H1 (cell line): ENCODE measurements at regions not wholly inside any gene's neighbourhood (a gene's known extent, or its start where the extent isn't known, plus 50 kb on each side); places are given as distances from the start of the nearest gene placed in this dataset.

Source experiments
- CTCF ChIA-PET: fragments of 300-600 bp; sonication (Branson Sonifier 250); formaldehyde crosslinking; loops from one replicate; lab custom pipeline; 2021; ENCODE audit not compliant: partially characterized antibody; lab: Charles Lee
- POLR2A ChIA-PET: fragments of 300-600 bp; sonication (Branson Sonifier 250); formaldehyde crosslinking; loops from one replicate; lab custom pipeline; 2021; ENCODE audit warnings: inconsistent platforms; ENCODE audit not compliant: partially characterized antibody; lab: Charles Lee
- DNase-seq, 2 experiments: peaks; one replicate each; pipeline versions ENCODE4 v3.0.0 to v3.0.0-alpha.2; 2010 to 2022; ENCODE audit warnings: low spot score in 2 of 2, low read depth in 1 of 2, mixed read lengths in 1 of 2
- FAIRE-seq: peaks from 2 replicates; lab custom pipeline; 2011; peaks lifted over from hg19 to GRCh38; lab: Jason Lieb, UNC
- H2AFZ ChIP-seq: 2 replicates; pipeline ENCODE4 v1.8.1; 2012; ENCODE audit warnings: low read length, inconsistent platforms
- H2AK5ac ChIP-seq: 2 replicates; pipeline ENCODE4 v1.6.1; 2013; ENCODE audit warnings: low read depth, low read length
- H2BK120ac ChIP-seq: replicated peaks from 2 replicates; pipeline ENCODE3; 2013; ENCODE audit warnings: low read depth, low read length, inconsistent platforms
- H2BK12ac ChIP-seq: 2 replicates; pipeline ENCODE4 v1.6.1; 2013; ENCODE audit warnings: low read depth, low read length
- H2BK15ac ChIP-seq: 2 replicates; pipeline ENCODE4 v1.6.1; 2013; ENCODE audit warnings: low read length
- H2BK20ac ChIP-seq: 2 replicates; pipeline ENCODE4 v1.6.1; 2013; ENCODE audit warnings: low read length
- H2BK5ac ChIP-seq: 2 replicates; pipeline ENCODE4 v1.6.1; 2013; ENCODE audit warnings: low read depth, low read length
- H3K14ac ChIP-seq: 2 replicates; pipeline ENCODE4 v1.6.1; 2013; ENCODE audit warnings: inconsistent platforms; ENCODE audit not compliant: insufficient read length
- H3K18ac ChIP-seq: 2 replicates; pipeline ENCODE4 v1.6.1; 2013; ENCODE audit warnings: low read length; ENCODE audit errors: extremely low read depth
- H3K23ac ChIP-seq: 2 replicates; pipeline ENCODE4 v1.6.1; 2013; ENCODE audit warnings: inconsistent platforms; ENCODE audit not compliant: insufficient read length
- H3K23me2 ChIP-seq: 2 replicates; pipeline ENCODE4 v1.6.1; 2013; ENCODE audit warnings: low read depth, low read length
- H3K27ac ChIP-seq: 2 replicates; pipeline ENCODE4 v1.6.1; 2011; ENCODE audit warnings: low read depth, low read length, inconsistent platforms
- H3K27me3 ChIP-seq, 4 experiments: replicated peaks in 1 of 4; 1 replicate in 1 of 4; 2 replicates in 3 of 4; pipeline versions ENCODE4 v1.6.1 to v1.8.1; 2011 to 2013; ENCODE audit warnings: low read length in 3 of 4, mild to moderate bottlenecking in 3 of 4, inconsistent platforms in 2 of 4, mixed read lengths in 2 of 4, moderate library complexity in 1 of 4; ENCODE audit not compliant: control insufficient read depth in 3 of 4, insufficient read depth in 3 of 4; ENCODE audit errors: extremely low read depth in 1 of 4
- H3K36me3 ChIP-seq, 4 experiments: 2 replicates each; pipeline versions ENCODE4 v1.6.1 to v1.8.1; 2011 to 2013; ENCODE audit warnings: mild to moderate bottlenecking in 4 of 4, low read length in 3 of 4, moderate library complexity in 2 of 4, control low read depth in 1 of 4, inconsistent platforms in 1 of 4; ENCODE audit not compliant: insufficient read depth in 4 of 4, control insufficient read depth in 2 of 4
- H3K4ac ChIP-seq: replicated peaks from 2 replicates; pipeline ENCODE3; 2013; ENCODE audit warnings: low read length, low read depth, mixed read lengths, inconsistent platforms; ENCODE audit not compliant: insufficient read length
- H3K4me1 ChIP-seq, 4 experiments: replicated peaks in 1 of 4; 1 replicate in 1 of 4; 2 replicates in 3 of 4; pipeline versions ENCODE4 v1.6.1 to v1.8.1; 2011 to 2013; ENCODE audit warnings: low read length in 3 of 4, inconsistent platforms in 2 of 4, mixed read lengths in 1 of 4; ENCODE audit not compliant: insufficient read depth in 4 of 4, control insufficient read depth in 3 of 4
- H3K4me2 ChIP-seq, 2 experiments: 2 replicates each; pipeline versions ENCODE4 v1.6.1 to v1.8.1; 2011 to 2013; ENCODE audit warnings: low read depth in 2 of 2, low read length in 2 of 2, control low read depth in 1 of 2, inconsistent platforms in 1 of 2, mild to moderate bottlenecking in 1 of 2; ENCODE audit not compliant: insufficient read depth in 1 of 2
- H3K4me3 ChIP-seq, 4 experiments: fragments of 200-600, 300-600 bp in 1 of 4; sonication (generic), shearing (Covaris generic), sonication (Bioruptor Twin) in 1 of 4; 2 replicates each; pipeline versions ENCODE4 v1.5.1 to v1.8.1; 2011 to 2016; ENCODE audit warnings: low read length in 4 of 4, low read depth in 3 of 4, control low read depth in 2 of 4, inconsistent platforms in 2 of 4, mild to moderate bottlenecking in 2 of 4, mixed read lengths in 1 of 4, moderate library complexity in 1 of 4; ENCODE audit not compliant: insufficient read depth in 2 of 4; ENCODE audit errors: extremely low read depth in 1 of 4
- H3K56ac ChIP-seq: replicated peaks from 2 replicates; pipeline ENCODE3; 2013; ENCODE audit warnings: low read depth, mild to moderate bottlenecking, mixed read lengths, low read length, inconsistent platforms; ENCODE audit not compliant: insufficient read length
- H3K79me1 ChIP-seq: 2 replicates; pipeline ENCODE4 v1.6.1; 2013; ENCODE audit warnings: low read depth, low read length, control low read depth
- H3K79me2 ChIP-seq, 2 experiments: 2 replicates each; pipeline versions ENCODE4 v1.6.1 to v1.8.1; 2012 to 2013; ENCODE audit warnings: low read length in 2 of 2, mild to moderate bottlenecking in 2 of 2, inconsistent platforms in 1 of 2; ENCODE audit not compliant: insufficient read depth in 2 of 2, control insufficient read depth in 1 of 2
- H3K9ac ChIP-seq, 4 experiments: replicated peaks in 1 of 4; 1 replicate in 1 of 4; 2 replicates in 3 of 4; pipeline versions ENCODE4 v1.6.1 to v1.8.1; 2011 to 2013; ENCODE audit warnings: low read depth in 3 of 4, low read length in 3 of 4, control low read depth in 2 of 4, mild to moderate bottlenecking in 2 of 4, moderate library complexity in 2 of 4, inconsistent platforms in 1 of 4; ENCODE audit errors: extremely low read depth in 1 of 4
- H3K9me3 ChIP-seq, 2 experiments: 2 replicates each; pipeline versions ENCODE4 v1.6.1 to v1.8.1; 2012 to 2013; ENCODE audit warnings: mild to moderate bottlenecking in 2 of 2, moderate library complexity in 2 of 2, control low read depth in 1 of 2, inconsistent platforms in 1 of 2, low read depth in 1 of 2, low read length in 1 of 2, mixed read lengths in 1 of 2; ENCODE audit not compliant: insufficient read depth in 2 of 2
- H4K20me1 ChIP-seq, 2 experiments: replicated peaks in 1 of 2; 2 replicates each; pipeline versions ENCODE3 to v1.8.1; 2011 to 2013; ENCODE audit warnings: inconsistent platforms in 2 of 2, low read length in 2 of 2, mild to moderate bottlenecking in 1 of 2; ENCODE audit not compliant: insufficient read depth in 2 of 2, control insufficient read depth in 1 of 2
- H4K5ac ChIP-seq: 2 replicates; pipeline ENCODE4 v1.6.1; 2013; ENCODE audit warnings: low read length, low read depth, mixed read lengths, inconsistent platforms; ENCODE audit not compliant: insufficient read length
- H4K8ac ChIP-seq: 2 replicates; pipeline ENCODE4 v1.8.0; 2013; ENCODE audit warnings: mild to moderate bottlenecking, moderate library complexity, low read length, inconsistent platforms; ENCODE audit not compliant: insufficient read depth; ENCODE audit errors: extremely low read depth
- H4K91ac ChIP-seq: replicated peaks from 2 replicates; pipeline ENCODE3; 2013; ENCODE audit warnings: low read length, mixed read lengths, inconsistent platforms; ENCODE audit not compliant: insufficient read length
- CHD1 ChIP-seq: IDR thresholded peaks from 2 replicates; pipeline ENCODE4 v1.6.1; 2012; ENCODE audit warnings: low read depth, low read length, improper control_type of control experiment
- EP300 ChIP-seq, 2 experiments: IDR thresholded peaks; 1 replicate in 1 of 2; 2 replicates in 1 of 2; pipeline ENCODE4 v1.6.1; 2011 to 2012; ENCODE audit warnings: low read depth in 2 of 2, low read length in 2 of 2, mild to moderate bottlenecking in 2 of 2, borderline replicate concordance in 1 of 2, inconsistent platforms in 1 of 2, moderate library complexity in 1 of 2
- HDAC2 ChIP-seq, 2 experiments: fragments of 300-600 bp in 1 of 2; sonication (generic) in 1 of 2; IDR thresholded peaks; 2 replicates each; pipeline ENCODE4 v1.6.1; 2011 to 2012; ENCODE audit warnings: low read depth in 2 of 2, low read length in 2 of 2, mild to moderate bottlenecking in 2 of 2, moderate library complexity in 2 of 2, borderline replicate concordance in 1 of 2, inconsistent platforms in 1 of 2
- POLR2A ChIP-seq, 2 experiments: IDR thresholded peaks; 1 replicate in 1 of 2; 2 replicates in 1 of 2; pipeline ENCODE4 v1.6.1; 2011; ENCODE audit warnings: low read depth in 2 of 2, low read length in 2 of 2, mild to moderate bottlenecking in 2 of 2; ENCODE audit errors: control extremely low read depth in 1 of 2
- POLR2AphosphoS5 ChIP-seq: IDR thresholded peaks from 2 replicates; pipeline ENCODE4 v1.6.1; 2011; ENCODE audit warnings: low read depth, low read length
- POU5F1 ChIP-seq: IDR thresholded peaks from 2 replicates; pipeline ENCODE4 v1.6.1; 2011; ENCODE audit warnings: low read depth, mild to moderate bottlenecking, low read length, moderate library complexity
- RBBP5 ChIP-seq: IDR thresholded peaks from 2 replicates; pipeline ENCODE4 v1.7.1; 2012; ENCODE audit warnings: low read depth, mild to moderate bottlenecking, inconsistent platforms, low read length, moderate library complexity, borderline replicate concordance
- SAP30 ChIP-seq: fragments of 300-600 bp; sonication (generic); IDR thresholded peaks from 2 replicates; pipeline ENCODE4 v1.7.1; 2012; ENCODE audit warnings: low read length, moderate library complexity, mild to moderate bottlenecking, inconsistent platforms; ENCODE audit not compliant: insufficient read depth, insufficient replicate concordance
- SIN3A ChIP-seq, 2 experiments: IDR thresholded peaks in 1 of 2; conservative IDR thresholded peaks in 1 of 2; 2 replicates each; pipeline ENCODE4 v1.6.1; 2011 to 2012; ENCODE audit warnings: low read length in 2 of 2, improper control_type of control experiment in 1 of 2, low read depth in 1 of 2, mild to moderate bottlenecking in 1 of 2
- SP4 ChIP-seq: IDR thresholded peaks from 2 replicates; pipeline ENCODE4 v1.6.1; 2012; ENCODE audit warnings: low read length, inconsistent platforms
- TAF1 ChIP-seq: IDR thresholded peaks from 2 replicates; pipeline ENCODE4 v1.6.1; 2011; ENCODE audit warnings: mild to moderate bottlenecking, low read depth, low read length
- TAF7 ChIP-seq: optimal IDR thresholded peaks from 2 replicates; pipeline ENCODE3; 2011; ENCODE audit warnings: low read depth, mild to moderate bottlenecking, inconsistent platforms, low read length, moderate library complexity, borderline replicate concordance
- ZNF274 ChIP-seq: IDR thresholded peaks from 2 replicates; pipeline ENCODE4 v1.7.0; 2012; ENCODE audit warnings: low read length, borderline replicate concordance; ENCODE audit errors: extremely low read depth
- WGBS, 2 experiments: shearing (Covaris generic) in 1 of 2; methylation state at CpG; one replicate each; pipeline versions ENCODE4 v1.1.6 to v1.1.7; 2013 to 2015; ENCODE audit warnings: low lambda C conversion rate in 2 of 2, mixed read lengths in 2 of 2, inconsistent platforms in 1 of 2, low coverage in 1 of 2, missing lambda C conversion rate in 1 of 2; ENCODE audit not compliant: insufficient replicate concordance in 2 of 2, insufficient coverage in 1 of 2, insufficient read length in 1 of 2; ENCODE audit errors: extremely low coverage in 1 of 2, missing lambda C conversion rate in 1 of 2; 5-methylcytosine and 5-hydroxymethylcytosine counted together

GRCh38 chr7:10770176-10770575 is 203.5 kb upstream of the PHF14 start:
- Histone ChIP-seq H3K23me2 (no peaks in the 10 kb centered on the region), H4K91ac (no peak overlapping the region), H3K4me1 (no peaks in the 10 kb centered on the region; a peak in 1 of 7 replicates), H3K36me3 (no peaks in the 10 kb centered on the region), H3K14ac (no peak overlapping the region), H2BK5ac (no peak overlapping the region), H3K79me1 (no peaks in the 10 kb centered on the region), H2BK12ac (no peak overlapping the region), H4K8ac (no peak overlapping the region), H4K5ac (no peak overlapping the region), H3K18ac (no peak overlapping the region), H2BK120ac (no peak overlapping the region), H2BK20ac (no peak overlapping the region), H2AFZ (no peak overlapping the region), H3K9ac (no peak overlapping the region), H2BK15ac (no peak overlapping the region), H3K56ac (no peak overlapping the region), H3K23ac (no peak overlapping the region), H2AK5ac (no peak overlapping the region), H3K4ac (no peak overlapping the region), H3K4me3 (no peak overlapping the region), H3K9me3 (no peaks in the 10 kb centered on the region), H3K27me3 (no peaks in the 10 kb centered on the region), H3K4me2 (no peak overlapping the region), H4K20me1 (no peaks in the 10 kb centered on the region), H3K27ac (no peak overlapping the region), H3K79me2 (no peaks in the 10 kb centered on the region)
- WGBS, 2 experiments: 90% methylated on average over 5 of the region's 5 CpGs; no CpG with 5 or more reads in 1 of the 2 experiments
- POLR2A ChIA-PET: no interaction called here
- FAIRE-seq: no peak
- DNase-seq: no peak
- no peak for TF ChIP-seq POLR2AphosphoS5
- no peak for TF ChIP-seq EP300 (IDR thresholded peaks at IDR 0.05; ENCODE audit: borderline replicate concordance in 1 of 2, low read depth in 2 of 2, low read length in 2 of 2)
- no peak for TF ChIP-seq TAF7
- TF ChIP-seq SP4: no peak
- TF ChIP-seq POU5F1: no peak
- TF ChIP-seq POLR2A (IDR thresholded peaks at IDR 0.05; ENCODE audit: control extremely low read depth in 1 of 2, low read depth in 2 of 2, low read length in 2 of 2): no peak
- no peak for TF ChIP-seq SAP30
- no peak for TF ChIP-seq RBBP5
- TF ChIP-seq HDAC2 (IDR thresholded peaks at IDR 0.05; ENCODE audit: borderline replicate concordance in 1 of 2, low read depth in 2 of 2, low read length in 2 of 2): no peak
- no peak for TF ChIP-seq TAF1
- no peak for TF ChIP-seq ZNF274
- no peak for TF ChIP-seq CHD1
- no peak for TF ChIP-seq SIN3A (conservative IDR thresholded peaks at IDR 0.05 in 1 of 2, IDR thresholded peaks at IDR 0.05 in 1 of 2; ENCODE audit: low read depth in 1 of 2, low read length in 2 of 2)
- CTCF ChIA-PET: no interaction called here
